K562 (cell line): ENCODE measurements at regions not wholly inside any gene's neighbourhood (a gene's known extent, or its start where the extent isn't known, plus 50 kb on each side); places are given as distances from the start of the nearest gene placed in this dataset.

Experiments used
- ATAC-seq: fragments of 200-7000 bp; cut with Tn5 transposase; 3 replicates; pipeline ENCODE4 v1.9.1; 2020; ENCODE audit warnings: moderate library complexity
- BruUV-seq: library from RNA; stranded (reverse); fragments of 400-500 nt; replicated peaks from 2 replicates; lab custom pipeline; 2021; lab: Mats Ljungman, UMichigan
- CTCF ChIA-PET: fragments of 300-600 bp; formaldehyde crosslinking; extraction: SDS; loops from one replicate; lab custom pipeline; 2021; ENCODE audit warnings: low intra/inter-chr PET ratio; lab: Yijun Ruan, JAX
- POLR2A ChIA-PET: fragments of 300-600, 350-650 bp; sonication (Branson Sonifier 250); formaldehyde crosslinking; extraction: SDS; loops from one replicate; lab custom pipeline; 2021; ENCODE audit warnings: antibody characterized with exemption, inconsistent platforms; lab: Yijun Ruan, JAX
- DNase-seq, 4 experiments: peaks; one replicate each; pipeline versions ENCODE4 v3.0.0 to v3.0.0-alpha.2; 2011 to 2018; ENCODE audit warnings: low spot score in 3 of 4, mixed read lengths in 3 of 4; ENCODE audit errors: extremely low read depth in 1 of 4
- FAIRE-seq: peaks from 2 replicates; lab custom pipeline; 2011; peaks lifted over from hg19 to GRCh38; lab: Jason Lieb, UNC
- H2AFZ ChIP-seq: 2 replicates; pipeline ENCODE4 v1.6.0; 2011; ENCODE audit warnings: low read depth, low read length, control low read depth, inconsistent platforms
- H3K27ac ChIP-seq: fragments of 200-600 bp; 3 replicates; pipeline ENCODE4 v1.8.0; 2011; ENCODE audit warnings: low read depth, mild to moderate bottlenecking, control low read depth, inconsistent platforms, low read length, moderate library complexity, mixed read lengths; ENCODE audit errors: extremely low read depth
- H3K27me3 ChIP-seq, 2 experiments: fragments of 300-600 bp in 1 of 2; 2 replicates in 1 of 2; 3 replicates in 1 of 2; pipeline versions ENCODE4 v1.6.0 to v1.8.0; 2011; ENCODE audit warnings: inconsistent platforms in 2 of 2, low read length in 2 of 2, mild to moderate bottlenecking in 1 of 2, mixed read lengths in 1 of 2, moderate library complexity in 1 of 2; ENCODE audit not compliant: control insufficient read depth in 2 of 2, insufficient read depth in 2 of 2
- H3K36me3 ChIP-seq: fragments of 300-600 bp; 3 replicates; pipeline ENCODE4 v1.8.0; 2011; ENCODE audit warnings: mild to moderate bottlenecking, low read length, inconsistent platforms; ENCODE audit not compliant: control insufficient read depth, insufficient read depth
- H3K4me1 ChIP-seq, 2 experiments: fragments of 200-600 bp in 1 of 2; replicated peaks in 1 of 2; 2 replicates in 1 of 2; 3 replicates in 1 of 2; pipeline versions ENCODE4 v1.5.1 to v1.8.0; 2011; ENCODE audit warnings: inconsistent platforms in 2 of 2, low read length in 2 of 2, mild to moderate bottlenecking in 1 of 2, mixed read lengths in 1 of 2, moderate library complexity in 1 of 2; ENCODE audit not compliant: control insufficient read depth in 2 of 2, insufficient read depth in 2 of 2
- H3K4me2 ChIP-seq: 2 replicates; pipeline ENCODE4 v1.6.1; 2011; ENCODE audit warnings: low read length, control low read depth, inconsistent platforms, mixed read lengths; ENCODE audit not compliant: insufficient read depth
- H3K4me3 ChIP-seq: fragments of 200-600 bp; sonication (generic), shearing (Covaris generic); 2 replicates; pipeline ENCODE4 v1.5.1; 2016; ENCODE audit warnings: control low read depth, inconsistent platforms
- H3K79me2 ChIP-seq: fragments of 200-600 bp; 3 replicates; pipeline ENCODE4 v1.8.0; 2011; ENCODE audit warnings: low read length, inconsistent platforms; ENCODE audit not compliant: control insufficient read depth, insufficient read depth
- H3K9ac ChIP-seq, 2 experiments: 2 replicates each; pipeline versions ENCODE4 v1.6.0 to v1.6.1; 2011; ENCODE audit warnings: low read depth in 2 of 2, low read length in 2 of 2, control low read depth in 1 of 2, inconsistent platforms in 1 of 2, mild to moderate bottlenecking in 1 of 2, mixed read lengths in 1 of 2; ENCODE audit not compliant: insufficient read depth in 1 of 2
- H3K9me1 ChIP-seq: one replicate; pipeline ENCODE4 v1.6.0; 2011; ENCODE audit warnings: inconsistent platforms, mild to moderate bottlenecking, low read length, moderate library complexity; ENCODE audit not compliant: control insufficient read depth, insufficient read depth
- H3K9me3 ChIP-seq: replicated peaks from 2 replicates; pipeline ENCODE4 v1.5.1; 2011; ENCODE audit warnings: low read depth, low read length, inconsistent platforms; ENCODE audit not compliant: control insufficient read depth, insufficient read depth
- H4K20me1 ChIP-seq: replicated peaks from 2 replicates; pipeline ENCODE4 v1.6.1; 2011; ENCODE audit warnings: low read length, inconsistent platforms, mixed read lengths; ENCODE audit not compliant: control insufficient read depth, insufficient read depth
- EP300 ChIP-seq: IDR thresholded peaks from 2 replicates; pipeline ENCODE4 v1.6.1; 2012; ENCODE audit warnings: low read length, improper control_type of control experiment
- FOXJ2 ChIP-seq: fragments of 200-800 bp; sonication (Bioruptor generic); IDR thresholded peaks from 2 replicates; pipeline ENCODE4 v1.6.1; 2016; ENCODE audit warnings: missing genetic modification characterization, missing compliant biosample characterization
- KHSRP ChIP-seq: fragments of 450-650 bp; IDR thresholded peaks from 2 replicates; pipeline ENCODE4 v1.6.1; 2017
- NFE2L1 ChIP-seq: fragments of 450-650 bp; IDR thresholded peaks from 2 replicates; pipeline ENCODE4 v1.6.1; 2016; ENCODE audit warnings: missing genetic modification characterization, low read depth, mild to moderate bottlenecking, missing compliant biosample characterization, moderate library complexity, borderline replicate concordance
- PCBP2 ChIP-seq: fragments of 200-400 bp; formaldehyde crosslinking; IDR thresholded peaks from 2 replicates; pipeline ENCODE4 v1.6.1; 2018; ENCODE audit warnings: low read length, low read depth, mild to moderate bottlenecking, moderate library complexity; ENCODE audit not compliant: poor library complexity, severe bottlenecking
- PYGO2 ChIP-seq: fragments of 450-650 bp; IDR thresholded peaks from 2 replicates; pipeline ENCODE4 v1.6.1; 2016; ENCODE audit warnings: mild to moderate bottlenecking, missing genetic modification characterization, moderate library complexity, missing compliant biosample characterization
- SIRT6 ChIP-seq: IDR thresholded peaks from one replicate; pipeline ENCODE4 v1.6.1; 2012; ENCODE audit warnings: low read depth, mild to moderate bottlenecking, control low read depth, inconsistent platforms, low read length, moderate library complexity
- SMAD1 ChIP-seq: fragments of 150-350 bp; IDR thresholded peaks from 2 replicates; pipeline ENCODE4 v1.6.1; 2014; ENCODE audit warnings: low read length, low read depth; ENCODE audit not compliant: partially characterized antibody
- TAL1 ChIP-seq: fragments of 450-650 bp; IDR thresholded peaks from 2 replicates; pipeline ENCODE4 v1.6.1; 2016; ENCODE audit warnings: mild to moderate bottlenecking
- TARDBP ChIP-seq: fragments of 450-650 bp; IDR thresholded peaks from 2 replicates; pipeline ENCODE4 v1.6.1; 2016
- ZNF224 ChIP-seq: sonication (generic); formaldehyde crosslinking; IDR thresholded peaks from 2 replicates; pipeline ENCODE4 v1.8.0; 2022; ENCODE audit warnings: mild to moderate bottlenecking, missing genetic modification reagents
- WGBS: fragments of 100-300 bp; shearing (Covaris generic); methylation state at CpG from one replicate; pipeline ENCODE4 v1.1.6; 2016; ENCODE audit warnings: low coverage, mixed read lengths; ENCODE audit not compliant: insufficient coverage; ENCODE audit errors: missing lambda C conversion rate; 5-methylcytosine and 5-hydroxymethylcytosine counted together
- in situ Hi-C: fragments of 300-500 bp; cut with MboI; formaldehyde crosslinking; loops from 4 replicates; pipeline ENCODE4 v1.15.0; 2018; ENCODE audit warnings: inconsistent platforms, mixed read lengths
- intact Hi-C: fragments of 100-400 bp; cut with micrococcal nuclease; formaldehyde crosslinking; loops from 2 replicates; pipeline ENCODE4 v1.14.2; 2022
- TF ChIP-seq, protein P1 (sequence below): sonication (generic); formaldehyde crosslinking; IDR thresholded peaks from 2 replicates; pipeline ENCODE4 v1.8.0; 2022; ENCODE audit warnings: mild to moderate bottlenecking, missing genetic modification reagents
- TF ChIP-seq, protein P2 (sequence below): sonication (generic); IDR thresholded peaks from 2 replicates; pipeline ENCODE4 v1.6.1; 2016
- TF ChIP-seq, protein P3 (sequence below): sonication (generic); formaldehyde crosslinking; IDR thresholded peaks from 2 replicates; pipeline ENCODE4 v1.9.0; 2022; ENCODE audit warnings: mild to moderate bottlenecking, missing genetic modification reagents

DNA sequence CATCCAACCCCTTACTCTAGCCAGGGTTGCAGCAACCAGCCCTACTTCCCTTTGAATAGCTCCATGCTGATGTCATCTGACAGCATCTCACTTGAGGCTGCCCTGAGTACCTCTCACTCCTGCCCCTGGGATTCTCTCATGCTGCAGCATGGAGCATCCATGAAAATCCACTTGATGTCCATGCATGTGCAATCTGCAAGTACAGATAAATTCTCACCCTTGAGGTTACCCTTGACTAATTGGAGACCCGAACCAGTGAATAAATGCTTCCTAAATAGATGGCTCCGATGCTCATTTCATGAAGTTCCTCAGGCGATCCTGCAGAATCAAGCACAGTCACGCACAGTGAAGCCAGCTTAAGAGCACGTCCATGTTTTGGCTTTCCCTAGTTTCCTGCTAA is 298.3 kb downstream of the RBM43 start:
- Histone ChIP-seq H3K9me1 (no peaks in the 10 kb centered on the region), H4K20me1 (no peaks in the 10 kb centered on the region), H3K27ac (no peak overlapping the region), H3K4me3 (no peak overlapping the region), H2AFZ (no peak overlapping the region)
- CTCF ChIA-PET = no interaction called here
- in situ Hi-C loops = no loop called here
- TF ChIP-seq PCBP2 (no peak), EP300 (no peak), NFE2L1 (tag) (no peak), PYGO2 (tag) (no peak), KHSRP (no peak), FOXJ2 (tag) (no peak), SMAD1 (no peak), SIRT6 (no peak), TAL1 (no peak), ZNF224 (no peak), TARDBP (no peak)
- TF ChIP-seq, protein P1, sequence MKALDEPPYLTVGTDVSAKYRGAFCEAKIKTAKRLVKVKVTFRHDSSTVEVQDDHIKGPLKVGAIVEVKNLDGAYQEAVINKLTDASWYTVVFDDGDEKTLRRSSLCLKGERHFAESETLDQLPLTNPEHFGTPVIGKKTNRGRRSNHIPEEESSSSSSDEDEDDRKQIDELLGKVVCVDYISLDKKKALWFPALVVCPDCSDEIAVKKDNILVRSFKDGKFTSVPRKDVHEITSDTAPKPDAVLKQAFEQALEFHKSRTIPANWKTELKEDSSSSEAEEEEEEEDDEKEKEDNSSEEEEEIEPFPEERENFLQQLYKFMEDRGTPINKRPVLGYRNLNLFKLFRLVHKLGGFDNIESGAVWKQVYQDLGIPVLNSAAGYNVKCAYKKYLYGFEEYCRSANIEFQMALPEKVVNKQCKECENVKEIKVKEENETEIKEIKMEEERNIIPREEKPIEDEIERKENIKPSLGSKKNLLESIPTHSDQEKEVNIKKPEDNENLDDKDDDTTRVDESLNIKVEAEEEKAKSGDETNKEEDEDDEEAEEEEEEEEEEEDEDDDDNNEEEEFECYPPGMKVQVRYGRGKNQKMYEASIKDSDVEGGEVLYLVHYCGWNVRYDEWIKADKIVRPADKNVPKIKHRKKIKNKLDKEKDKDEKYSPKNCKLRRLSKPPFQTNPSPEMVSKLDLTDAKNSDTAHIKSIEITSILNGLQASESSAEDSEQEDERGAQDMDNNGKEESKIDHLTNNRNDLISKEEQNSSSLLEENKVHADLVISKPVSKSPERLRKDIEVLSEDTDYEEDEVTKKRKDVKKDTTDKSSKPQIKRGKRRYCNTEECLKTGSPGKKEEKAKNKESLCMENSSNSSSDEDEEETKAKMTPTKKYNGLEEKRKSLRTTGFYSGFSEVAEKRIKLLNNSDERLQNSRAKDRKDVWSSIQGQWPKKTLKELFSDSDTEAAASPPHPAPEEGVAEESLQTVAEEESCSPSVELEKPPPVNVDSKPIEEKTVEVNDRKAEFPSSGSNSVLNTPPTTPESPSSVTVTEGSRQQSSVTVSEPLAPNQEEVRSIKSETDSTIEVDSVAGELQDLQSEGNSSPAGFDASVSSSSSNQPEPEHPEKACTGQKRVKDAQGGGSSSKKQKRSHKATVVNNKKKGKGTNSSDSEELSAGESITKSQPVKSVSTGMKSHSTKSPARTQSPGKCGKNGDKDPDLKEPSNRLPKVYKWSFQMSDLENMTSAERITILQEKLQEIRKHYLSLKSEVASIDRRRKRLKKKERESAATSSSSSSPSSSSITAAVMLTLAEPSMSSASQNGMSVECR (CRISPR knock-in tag) = no peak
- TF ChIP-seq, protein P2, sequence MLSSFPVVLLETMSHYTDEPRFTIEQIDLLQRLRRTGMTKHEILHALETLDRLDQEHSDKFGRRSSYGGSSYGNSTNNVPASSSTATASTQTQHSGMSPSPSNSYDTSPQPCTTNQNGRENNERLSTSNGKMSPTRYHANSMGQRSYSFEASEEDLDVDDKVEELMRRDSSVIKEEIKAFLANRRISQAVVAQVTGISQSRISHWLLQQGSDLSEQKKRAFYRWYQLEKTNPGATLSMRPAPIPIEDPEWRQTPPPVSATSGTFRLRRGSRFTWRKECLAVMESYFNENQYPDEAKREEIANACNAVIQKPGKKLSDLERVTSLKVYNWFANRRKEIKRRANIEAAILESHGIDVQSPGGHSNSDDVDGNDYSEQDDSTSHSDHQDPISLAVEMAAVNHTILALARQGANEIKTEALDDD = no peak
- TF ChIP-seq, protein P3, sequence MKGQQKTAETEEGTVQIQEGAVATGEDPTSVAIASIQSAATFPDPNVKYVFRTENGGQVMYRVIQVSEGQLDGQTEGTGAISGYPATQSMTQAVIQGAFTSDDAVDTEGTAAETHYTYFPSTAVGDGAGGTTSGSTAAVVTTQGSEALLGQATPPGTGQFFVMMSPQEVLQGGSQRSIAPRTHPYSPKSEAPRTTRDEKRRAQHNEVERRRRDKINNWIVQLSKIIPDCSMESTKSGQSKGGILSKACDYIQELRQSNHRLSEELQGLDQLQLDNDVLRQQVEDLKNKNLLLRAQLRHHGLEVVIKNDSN (CRISPR knock-in tag) = no peak
- TF ChIP-seq, all 486 proteins: peak for 0
- WGBS = 1% methylated on average over 5 of the region's 5 CpGs
- FAIRE-seq = no peak
- no peaks in the 10 kb centered on the region for H3K9me3 ChIP-seq
- no peaks in the 10 kb centered on the region for H3K36me3 ChIP-seq
- H3K79me2 ChIP-seq = no peaks in the 10 kb centered on the region
- no peaks in the 10 kb centered on the region for H3K27me3 ChIP-seq
- POLR2A ChIA-PET = no interaction called here
- H3K4me1 ChIP-seq = no peaks in the 10 kb centered on the region
- ATAC-seq = no peak
- DNase-seq = no peak
- no TSS peak for BruUV-seq
- intact Hi-C loops = no loop called here
- H3K4me2 ChIP-seq = no peak overlapping the region
- H3K9ac ChIP-seq = no peak overlapping the region
